Astrocyte (in vitro differentiated cells and primary cell): ENCODE measurements at regions not wholly inside any gene's neighbourhood (a gene's known extent, or its start where the extent isn't known, plus 50 kb on each side); places are given as distances from the start of the nearest gene placed in this dataset.

ENCODE experiments used
- EZH2 ChIP-seq: IDR thresholded peaks from 2 replicates; pipeline ENCODE4 v1.6.1; 2012; ENCODE audit warnings: mild to moderate bottlenecking, low read length, inconsistent platforms; ENCODE audit not compliant: insufficient read depth
- TF ChIP-seq, protein P1 (sequence below): IDR thresholded peaks from 2 replicates; pipeline ENCODE4 v1.5.1; 2011; ENCODE audit warnings: low read depth, mild to moderate bottlenecking, inconsistent platforms, low read length, moderate library complexity; ENCODE audit not compliant: insufficient read depth

DNA sequence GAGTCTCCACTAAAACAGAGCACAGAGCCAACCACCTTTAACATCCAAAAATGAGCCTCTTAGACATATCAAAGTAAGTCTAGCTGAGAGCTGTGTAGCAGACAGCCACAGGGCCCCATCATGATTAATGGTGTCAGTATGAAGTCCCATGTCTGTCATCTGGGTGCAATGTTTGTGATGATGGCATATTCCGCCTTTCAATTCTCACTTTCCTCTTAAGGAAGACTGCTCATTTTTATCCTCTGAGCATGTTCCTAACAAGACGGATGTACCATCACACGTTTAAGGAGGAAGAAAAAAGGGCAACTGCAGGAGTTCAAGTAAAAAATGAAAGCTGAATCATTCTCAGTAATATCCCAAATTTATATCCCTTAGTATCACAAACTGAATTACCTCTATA, 85.8 kb upstream of the KCNMB2 start:
- TF ChIP-seq, protein P1, sequence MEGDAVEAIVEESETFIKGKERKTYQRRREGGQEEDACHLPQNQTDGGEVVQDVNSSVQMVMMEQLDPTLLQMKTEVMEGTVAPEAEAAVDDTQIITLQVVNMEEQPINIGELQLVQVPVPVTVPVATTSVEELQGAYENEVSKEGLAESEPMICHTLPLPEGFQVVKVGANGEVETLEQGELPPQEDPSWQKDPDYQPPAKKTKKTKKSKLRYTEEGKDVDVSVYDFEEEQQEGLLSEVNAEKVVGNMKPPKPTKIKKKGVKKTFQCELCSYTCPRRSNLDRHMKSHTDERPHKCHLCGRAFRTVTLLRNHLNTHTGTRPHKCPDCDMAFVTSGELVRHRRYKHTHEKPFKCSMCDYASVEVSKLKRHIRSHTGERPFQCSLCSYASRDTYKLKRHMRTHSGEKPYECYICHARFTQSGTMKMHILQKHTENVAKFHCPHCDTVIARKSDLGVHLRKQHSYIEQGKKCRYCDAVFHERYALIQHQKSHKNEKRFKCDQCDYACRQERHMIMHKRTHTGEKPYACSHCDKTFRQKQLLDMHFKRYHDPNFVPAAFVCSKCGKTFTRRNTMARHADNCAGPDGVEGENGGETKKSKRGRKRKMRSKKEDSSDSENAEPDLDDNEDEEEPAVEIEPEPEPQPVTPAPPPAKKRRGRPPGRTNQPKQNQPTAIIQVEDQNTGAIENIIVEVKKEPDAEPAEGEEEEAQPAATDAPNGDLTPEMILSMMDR: no peak
- no peak for TF ChIP-seq EZH2
